ENCODE measurements at regions not wholly inside any gene's neighbourhood (a gene's known extent, or its start where the extent isn't known, plus 50 kb on each side); places are given as distances from the start of the nearest gene placed in this dataset.

GRCh38 chr3:180516368-180516767 lies 85.6 kb upstream of the TTC14 start (continued):
- TF ChIP-seq ZFX (CRISPR knock-in tag; IDR thresholded peaks at IDR 0.05) (no peak), THRAP3 (IDR thresholded peaks at IDR 0.05; ENCODE audit: borderline replicate concordance) (no peak), HDAC2 (IDR thresholded peaks at IDR 0.05) (no peak), SPI1 (IDR thresholded peaks at IDR 0.05; ENCODE audit: borderline replicate concordance, low read depth, low read length) (no peak), RBM34 (IDR thresholded peaks at IDR 0.05; ENCODE audit: borderline replicate concordance, insufficient read depth, low read length) (no peak)

- BruUV-seq (replicated peaks) = no TSS peak
- H3K9me3 ChIP-seq (replicated peaks; ENCODE audit: control insufficient read depth, insufficient read depth, low read depth, low read length) = no peaks in the 10 kb centered on the region
- DNase-seq (ENCODE audit: extremely low read depth in 1 of 4, low spot score in 3 of 4) (no peak), FAIRE-seq (no peak), ATAC-seq (no peak)
- 0% methylated on average over 3 of the region's 3 CpGs for WGBS (ENCODE audit: insufficient coverage, low coverage, missing lambda C conversion rate)
- H2AFZ ChIP-seq (ENCODE audit: low read depth, low read length) = no peak overlapping the region
- no peaks in the 10 kb centered on the region for H4K20me1 ChIP-seq (replicated peaks; ENCODE audit: control insufficient read depth, insufficient read depth, low read length)
- no peaks in the 10 kb centered on the region for H3K9me1 ChIP-seq (ENCODE audit: control insufficient read depth, insufficient read depth, low read length)
- intact Hi-C loops (cut with micrococcal nuclease) (no loop called here), in situ Hi-C loops (cut with MboI) (no loop called here)
- H3K27me3 ChIP-seq (ENCODE audit: control insufficient read depth in 2 of 2, insufficient read depth in 2 of 2, low read length in 2 of 2) = no peaks in the 10 kb centered on the region
- no peaks in the 10 kb centered on the region for H3K79me2 ChIP-seq (ENCODE audit: control insufficient read depth, insufficient read depth, low read length)
- H3K36me3 ChIP-seq (ENCODE audit: control insufficient read depth, insufficient read depth, low read length) = no peaks in the 10 kb centered on the region
- POLR2A ChIA-PET = no interaction called here
- H3K4me1 ChIP-seq (replicated peaks in 1 of 2; ENCODE audit: control insufficient read depth in 2 of 2, insufficient read depth in 2 of 2, low read length in 2 of 2) = no peaks in the 10 kb centered on the region
- CTCF ChIA-PET (ENCODE audit: low intra/inter-chr PET ratio) = no interaction called here
- no peak overlapping the region for H3K4me3 ChIP-seq
- H3K4me2 ChIP-seq (ENCODE audit: insufficient read depth, low read length) = no peak overlapping the region
- H3K9ac ChIP-seq (ENCODE audit: insufficient read depth in 1 of 2, low read depth in 2 of 2, low read length in 2 of 2) = no peak overlapping the region
- no peak overlapping the region for H3K27ac ChIP-seq (ENCODE audit: extremely low read depth, low read depth, low read length)
- TF ChIP-seq MAFF (IDR thresholded peaks at IDR 0.05; ENCODE audit: low read length) (no peak), ATF3 (IDR thresholded peaks at IDR 0.05) (no peak), ATF3 (CRISPR knock-in tag; conservative IDR thresholded peaks at IDR 0.05) (no peak), POLR2A (conservative IDR thresholded peaks at IDR 0.05) (no peak), MYC (IDR thresholded peaks at IDR 0.05; ENCODE audit: low read depth, low read length) (no peak), MYC (CRISPR knock-in tag; IDR thresholded peaks at IDR 0.05; ENCODE audit: borderline replicate concordance, low read depth) (no peak), ZBED1 (IDR thresholded peaks at IDR 0.05) (no peak), MIER1 (IDR thresholded peaks at IDR 0.05; ENCODE audit: low read depth) (no peak), NCOA4 (IDR thresholded peaks at IDR 0.05; ENCODE audit: partially characterized antibody) (no peak), MAFK (IDR thresholded peaks at IDR 0.05; ENCODE audit: low read length) (no peak), THAP7 (CRISPR knock-in tag; IDR thresholded peaks at IDR 0.05) (no peak), ZNF384 (IDR thresholded peaks at IDR 0.05; ENCODE audit: low read depth, low read length) (no peak), E2F5 (CRISPR knock-in tag; IDR thresholded peaks at IDR 0.05) (no peak), DPF2 (IDR thresholded peaks at IDR 0.05) (no peak), NEUROD1 (IDR thresholded peaks at IDR 0.05; ENCODE audit: borderline replicate concordance, low read depth, low read length, partially characterized antibody) (no peak), SFPQ (IDR thresholded peaks at IDR 0.05; ENCODE audit: low read depth, low read length) (no peak), ZNF239 (CRISPR knock-in tag; IDR thresholded peaks at IDR 0.05) (no peak)
Observed at GRCh38 chr3:180523040-180523439, 78.9 kb upstream of the TTC14 start.
